Activated CD8-positive, alpha-beta memory T cell treated with anti-CD3 and anti-CD28 coated beads for 48 hours (primary cell): ENCODE measurements at regions not wholly inside any gene's neighbourhood (a gene's known extent, or its start where the extent isn't known, plus 50 kb on each side); places are given as distances from the start of the nearest gene placed in this dataset.

Experiments used
- DNase-seq, 3 experiments: peaks; one replicate each; pipeline ENCODE4 v3.0.0-alpha.2; 2020; ENCODE audit warnings: low read depth in 2 of 3, low spot score in 2 of 3

GRCh38 chr5:2015961-2016360, 133.2 kb upstream of the IRX4 start:
- no peak for DNase-seq

GRCh38 chr5:2015124-2015848, 132.6 kb upstream of the IRX4 start:
- no peak for DNase-seq

GRCh38 chr5:2014058-2014610, 131.4 kb upstream of the IRX4 start:
- DNase-seq = no peak

GRCh38 chr5:2013301-2014057, 130.8 kb upstream of the IRX4 start:
- no peak for DNase-seq

- no peak for DNase-seq
Measured at GRCh38 chr5:2012885-2013284, 130.2 kb upstream of the IRX4 start.

- DNase-seq = no peak
Measured at GRCh38 chr5:2011481-2012411, 129.0 kb upstream of the IRX4 start.

- DNase-seq = no peak
Measured at GRCh38 chr5:2010940-2011339, 128.2 kb upstream of the IRX4 start.

GRCh38 chr5:2009986-2010914, 127.5 kb upstream of the IRX4 start:
- no peak for DNase-seq

GRCh38 chr5:2008851-2009629, 126.3 kb upstream of the IRX4 start:
- DNase-seq = no peak

GRCh38 chr5:2007878-2008501, 125.3 kb upstream of the IRX4 start:
- DNase-seq = no peak

- no peak for DNase-seq
Measured at GRCh38 chr5:2007496-2007877, 124.8 kb upstream of the IRX4 start.

- DNase-seq = no peak
Measured at GRCh38 chr5:2006971-2007291, 124.2 kb upstream of the IRX4 start.

GRCh38 chr5:2006193-2006970, 123.7 kb upstream of the IRX4 start:
- no peak for DNase-seq

GRCh38 chr5:2005101-2006041, 122.6 kb upstream of the IRX4 start:
- no peak for DNase-seq

- no peak for DNase-seq
Measured at GRCh38 chr5:2003690-2004365, 121.1 kb upstream of the IRX4 start.

GRCh38 chr5:2003206-2003605, 120.5 kb upstream of the IRX4 start:
- DNase-seq = no peak

GRCh38 chr5:2001300-2001699, 118.6 kb upstream of the IRX4 start:
- no peak for DNase-seq
